ENCODE measurements at regions not wholly inside any gene's neighbourhood (a gene's known extent, or its start where the extent isn't known, plus 50 kb on each side); places are given as distances from the start of the nearest gene placed in this dataset.
A peak's percentile ranks its signal among the peaks of the same experiment; 100 is the strongest.

DNA sequence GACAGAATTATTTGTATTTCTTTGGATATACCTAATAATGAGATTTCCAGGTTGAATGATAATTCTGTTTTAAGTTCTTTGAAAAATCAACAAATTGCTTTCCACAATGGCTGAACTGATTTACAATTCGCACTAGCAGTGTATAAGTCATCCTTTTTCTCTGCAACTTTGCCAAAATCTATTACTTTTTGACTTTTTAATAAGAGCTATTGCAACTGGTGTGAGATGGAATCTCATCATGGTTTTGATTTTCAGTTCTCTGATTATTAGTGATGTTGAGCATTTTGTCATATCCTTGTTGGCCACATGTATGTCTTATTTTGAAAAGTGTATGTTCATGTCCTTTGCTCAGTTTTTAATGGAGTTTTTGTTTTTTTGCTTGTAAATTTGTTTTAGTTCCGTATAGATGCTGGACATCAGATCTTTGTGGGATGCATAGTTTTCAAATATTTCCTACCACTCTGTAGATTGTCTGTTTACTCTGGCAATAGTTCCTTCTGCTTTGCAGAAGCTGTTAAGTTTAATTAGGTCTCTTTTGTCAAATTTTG is 409.8 kb upstream of the CITED2 start:
- DNase-seq (ENCODE audit: low spot score) = no peak

- no peak for DNase-seq (ENCODE audit: low spot score)
Measured at GRCh38 chr6:139779988-139780774, 405.7 kb upstream of the CITED2 start.

- no peak for DNase-seq (ENCODE audit: low spot score)
Measured at GRCh38 chr6:139778688-139779087, 404.2 kb upstream of the CITED2 start.

DNA sequence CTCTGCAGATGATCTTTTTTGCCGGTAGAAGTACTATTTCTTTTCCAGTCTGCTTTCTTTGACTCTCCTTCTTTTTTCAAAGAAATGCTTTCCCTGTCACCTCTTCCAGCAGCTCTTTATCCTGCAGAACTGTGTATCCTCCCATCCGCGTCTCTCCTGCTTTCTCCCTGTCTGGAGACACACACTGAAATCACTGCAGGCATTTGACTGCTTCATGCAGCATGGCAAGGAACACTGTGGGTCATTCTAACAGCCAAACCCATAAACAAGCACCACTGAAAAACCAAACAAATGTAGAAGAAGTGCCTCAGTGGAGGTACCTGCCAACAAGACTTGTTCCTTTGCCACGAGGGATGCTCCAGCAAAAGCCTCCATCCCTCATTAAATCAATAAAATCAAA is 403.7 kb upstream of the CITED2 start:
- no peak for DNase-seq (ENCODE audit: low spot score)

DNA sequence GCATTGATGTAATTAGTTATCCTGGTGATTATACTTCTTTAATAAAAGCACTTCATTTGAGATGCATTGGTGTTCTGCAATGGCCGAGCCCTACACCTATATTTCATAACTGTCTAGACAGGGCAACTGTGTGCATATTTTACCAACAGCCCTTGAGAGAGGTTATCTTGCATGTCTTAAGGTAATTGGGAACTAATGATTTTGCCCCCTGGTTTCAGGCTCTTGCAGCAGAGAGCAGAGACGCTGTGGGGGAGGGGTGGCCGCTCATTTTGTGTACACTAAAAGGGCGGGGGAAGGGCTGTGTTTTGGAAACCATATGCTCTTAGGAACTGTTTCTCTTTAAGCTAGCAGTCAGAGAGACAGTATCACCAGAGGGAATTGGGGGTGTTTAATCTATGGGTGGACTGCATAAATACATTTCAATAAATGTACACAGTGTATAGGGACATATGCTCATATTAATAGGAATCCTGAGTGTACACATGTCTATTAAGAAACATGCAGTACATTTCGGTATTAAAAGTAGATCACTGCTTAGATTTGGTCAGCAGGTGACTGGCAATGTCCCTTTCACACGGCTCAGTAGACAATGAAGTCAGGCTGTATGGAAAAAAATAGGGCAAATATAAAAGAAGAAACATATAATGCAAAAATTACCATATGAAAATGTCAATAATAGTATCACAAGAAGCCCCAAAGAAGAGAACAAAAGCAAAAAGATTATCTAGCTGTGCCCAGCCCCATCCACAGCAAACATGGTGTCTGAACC is 402.9 kb upstream of the CITED2 start:
- DNase-seq (ENCODE audit: low spot score) = no peak

- DNase-seq (ENCODE audit: low spot score) = no peak
Measured at GRCh38 chr6:139776041-139776440, 401.6 kb upstream of the CITED2 start.

DNA sequence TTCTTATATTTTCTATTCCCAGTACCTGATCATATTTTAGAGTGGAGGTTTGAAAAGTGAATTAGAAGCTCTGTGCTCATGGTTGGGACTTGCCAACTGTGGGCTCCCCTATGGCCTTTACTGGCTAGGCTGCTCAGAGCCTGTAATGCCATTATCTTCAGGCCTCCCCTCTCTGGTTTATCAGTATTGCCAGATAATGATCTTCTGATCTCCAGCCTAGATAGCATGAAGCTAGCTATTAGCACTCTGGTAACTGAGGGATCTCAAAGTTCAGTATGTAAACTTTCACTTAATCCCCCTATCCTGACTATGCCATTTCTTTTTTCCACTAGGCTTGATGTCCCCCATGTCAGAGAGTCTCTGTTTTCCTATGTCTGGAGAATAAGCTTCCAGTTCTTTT is 393.7 kb upstream of the CITED2 start:
- DNase-seq (ENCODE audit: low spot score) = no peak

GRCh38 chr6:139766796-139767195 is 392.3 kb upstream of the CITED2 start:
- no peak for DNase-seq (ENCODE audit: low spot score)

DNA sequence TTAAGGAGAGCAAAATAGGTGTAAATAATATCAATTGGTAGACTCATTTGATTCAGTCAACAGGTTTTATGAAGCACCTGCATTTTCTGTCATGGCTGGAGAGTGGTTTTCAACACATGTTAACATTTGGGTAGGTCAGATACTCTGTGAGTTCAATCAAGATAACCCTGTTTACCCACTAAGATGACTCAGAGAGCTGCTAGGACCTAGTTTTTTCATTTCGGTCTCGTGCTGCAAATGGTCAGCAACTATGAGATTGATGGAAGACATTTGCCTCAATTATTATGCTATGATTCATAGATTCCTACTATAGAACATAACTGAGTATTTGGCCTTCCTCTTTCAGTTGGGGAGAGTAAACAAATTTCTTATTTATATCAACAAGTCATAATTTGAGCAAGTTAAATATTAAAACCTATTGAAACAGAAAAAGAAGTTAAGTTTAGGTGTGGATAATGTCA is 391.4 kb upstream of the CITED2 start:
- DNase-seq (ENCODE audit: low spot score) = no peak

DNA sequence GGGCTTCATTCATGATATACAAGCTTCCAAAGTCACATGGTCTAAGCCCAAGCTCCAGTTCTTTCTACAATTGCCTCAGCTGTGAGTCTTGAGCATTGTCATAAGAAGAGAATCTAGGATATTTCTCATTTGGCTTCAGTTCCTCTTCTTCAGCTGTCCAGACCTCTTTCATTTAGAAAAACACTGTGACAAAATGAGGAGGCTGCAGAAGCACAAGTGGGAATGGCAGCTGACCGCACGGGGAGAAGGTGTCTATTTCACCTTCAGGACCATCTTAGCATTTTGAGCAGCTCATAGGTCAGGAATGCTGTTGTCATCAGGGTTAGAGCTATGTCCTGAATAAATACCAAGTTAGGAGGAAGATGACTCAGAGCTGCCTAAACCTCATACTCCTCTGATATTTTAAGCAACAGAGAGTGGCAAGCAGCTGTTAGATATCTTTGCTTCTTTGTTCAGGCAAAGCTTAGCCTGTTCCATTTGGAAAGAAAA is 390.1 kb upstream of the CITED2 start:
- DNase-seq (ENCODE audit: low spot score) = peak; percentile 1

- no peak for DNase-seq (ENCODE audit: low spot score)
Measured at GRCh38 chr6:139763468-139764210, 389.2 kb upstream of the CITED2 start.

- no peak for DNase-seq (ENCODE audit: low spot score)
Measured at GRCh38 chr6:139762587-139763031, 388.2 kb upstream of the CITED2 start.

- DNase-seq (ENCODE audit: low spot score) = no peak
Measured at GRCh38 chr6:139760128-139760527, 385.7 kb upstream of the CITED2 start.

DNA sequence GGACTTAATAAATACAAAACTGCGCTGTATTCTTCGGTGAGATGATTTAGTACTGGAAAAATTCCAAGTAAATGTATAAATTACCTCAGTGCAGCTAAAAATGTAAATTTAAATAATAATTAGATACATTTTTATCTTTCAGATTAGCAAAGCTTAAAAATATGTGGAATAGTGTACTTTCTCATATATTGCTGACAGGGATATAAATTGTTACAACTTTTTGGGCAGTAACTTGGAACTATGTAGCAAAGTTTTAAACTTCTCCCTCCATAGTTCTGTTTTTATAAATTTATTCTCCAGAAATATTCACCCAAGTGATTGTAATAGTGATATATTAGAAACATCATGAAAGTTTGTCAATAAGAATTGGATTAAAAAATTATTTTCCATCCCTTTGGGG is 384.6 kb upstream of the CITED2 start:
- no peak for DNase-seq (ENCODE audit: low spot score)

DNA sequence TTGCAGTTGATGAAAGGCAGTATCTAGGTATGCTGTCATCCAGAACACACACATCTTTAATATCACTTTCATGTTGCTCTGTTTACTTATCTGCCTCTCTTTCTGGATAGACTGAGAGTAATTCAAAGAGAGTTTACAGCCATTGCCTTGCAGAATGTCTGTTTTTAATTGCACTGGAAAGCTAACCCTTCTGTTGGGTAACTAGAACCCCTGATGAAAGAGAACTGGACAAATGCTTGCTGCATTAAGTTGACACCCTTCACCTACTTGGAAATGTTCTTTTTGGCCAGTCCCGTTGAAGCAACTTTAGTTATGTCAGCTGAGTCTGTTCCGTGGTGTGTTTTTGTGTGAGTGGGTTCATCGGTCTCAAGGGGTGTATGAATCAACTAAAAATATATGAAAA is 383.8 kb upstream of the CITED2 start:
- no peak for DNase-seq (ENCODE audit: low spot score)

DNA sequence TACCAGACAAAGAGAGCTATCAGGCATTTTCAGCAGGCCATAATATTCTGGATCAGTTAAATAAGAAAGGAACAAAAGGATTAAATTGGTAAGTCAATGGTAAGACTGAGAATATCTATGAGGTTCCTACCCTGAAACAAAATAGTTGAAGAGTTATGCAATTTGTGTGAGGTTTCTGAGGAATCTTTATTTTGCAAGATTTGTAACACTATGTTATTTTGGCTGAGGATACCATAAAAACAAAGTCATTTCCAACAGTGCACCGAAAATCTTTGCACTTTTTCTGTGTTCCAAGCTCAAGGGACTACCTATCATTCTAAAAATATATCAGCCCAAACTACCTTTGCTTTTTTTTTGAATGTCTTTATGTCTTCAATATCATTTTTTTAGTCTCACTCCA is 383.3 kb upstream of the CITED2 start:
- no peak for DNase-seq (ENCODE audit: low spot score)

- no peak for DNase-seq (ENCODE audit: low spot score)
Measured at GRCh38 chr6:139756381-139756780, 381.9 kb upstream of the CITED2 start.

- DNase-seq (ENCODE audit: low spot score) = no peak
Measured at GRCh38 chr6:139754898-139755775, 380.7 kb upstream of the CITED2 start.

GRCh38 chr6:139753198-139753861 is 378.9 kb upstream of the CITED2 start:
- DNase-seq (ENCODE audit: low spot score) = no peak

- no peak for DNase-seq (ENCODE audit: low spot score)
Measured at GRCh38 chr6:139752086-139752485, 377.6 kb upstream of the CITED2 start.

- DNase-seq (ENCODE audit: low spot score) = no peak
Measured at GRCh38 chr6:139751179-139751578, 376.7 kb upstream of the CITED2 start.

Measured in CD4-positive, alpha-beta T cell treated with Interleukin-2 at 100 ng/mL for 4 hours (primary cell).